Epithelial cell of proximal tubule (primary cell): ENCODE measurements at regions not wholly inside any gene's neighbourhood (a gene's known extent, or its start where the extent isn't known, plus 50 kb on each side); places are given as distances from the start of the nearest gene placed in this dataset.
"Not testable (repeated sequence)": the region's sequence is repeated elsewhere in the genome, so short reads cannot be mapped to it uniquely, and the experiment has no call there.

Experiments used
- DNase-seq: peaks from one replicate; pipeline ENCODE4 v3.0.0-alpha.2; 2011; ENCODE audit warnings: low read depth
- H3K4me3 ChIP-seq: 2 replicates; pipeline ENCODE4 v1.5.1; 2011; ENCODE audit warnings: low read depth, mild to moderate bottlenecking, low read length
- TF ChIP-seq, protein P1 (sequence below): conservative IDR thresholded peaks from 2 replicates; pipeline ENCODE4 v1.5.1; 2012; ENCODE audit warnings: low read depth, mild to moderate bottlenecking, low read length

DNA sequence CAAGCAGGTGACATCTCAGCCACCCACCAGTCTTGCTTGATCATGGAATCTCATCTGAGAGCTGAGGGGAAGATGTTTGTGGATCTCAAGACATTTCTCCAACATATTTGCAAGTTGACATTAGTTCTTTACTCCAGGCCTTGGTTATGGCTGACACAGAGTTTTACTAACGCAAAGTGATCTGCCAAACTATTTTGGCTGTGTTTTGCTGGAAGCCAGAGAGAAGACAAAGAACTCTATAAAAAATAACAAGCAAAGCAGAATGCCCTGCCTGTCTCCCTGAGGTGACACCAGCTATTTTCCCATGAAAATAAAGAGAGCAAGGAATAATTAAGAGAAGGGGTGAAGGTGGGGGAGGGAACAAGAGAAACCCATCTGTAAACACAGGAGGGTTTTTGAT is 286.4 kb downstream of the WDR11 start:
- DNase-seq: no peak
- TF ChIP-seq, protein P1, sequence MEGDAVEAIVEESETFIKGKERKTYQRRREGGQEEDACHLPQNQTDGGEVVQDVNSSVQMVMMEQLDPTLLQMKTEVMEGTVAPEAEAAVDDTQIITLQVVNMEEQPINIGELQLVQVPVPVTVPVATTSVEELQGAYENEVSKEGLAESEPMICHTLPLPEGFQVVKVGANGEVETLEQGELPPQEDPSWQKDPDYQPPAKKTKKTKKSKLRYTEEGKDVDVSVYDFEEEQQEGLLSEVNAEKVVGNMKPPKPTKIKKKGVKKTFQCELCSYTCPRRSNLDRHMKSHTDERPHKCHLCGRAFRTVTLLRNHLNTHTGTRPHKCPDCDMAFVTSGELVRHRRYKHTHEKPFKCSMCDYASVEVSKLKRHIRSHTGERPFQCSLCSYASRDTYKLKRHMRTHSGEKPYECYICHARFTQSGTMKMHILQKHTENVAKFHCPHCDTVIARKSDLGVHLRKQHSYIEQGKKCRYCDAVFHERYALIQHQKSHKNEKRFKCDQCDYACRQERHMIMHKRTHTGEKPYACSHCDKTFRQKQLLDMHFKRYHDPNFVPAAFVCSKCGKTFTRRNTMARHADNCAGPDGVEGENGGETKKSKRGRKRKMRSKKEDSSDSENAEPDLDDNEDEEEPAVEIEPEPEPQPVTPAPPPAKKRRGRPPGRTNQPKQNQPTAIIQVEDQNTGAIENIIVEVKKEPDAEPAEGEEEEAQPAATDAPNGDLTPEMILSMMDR: no peak
- no peak overlapping the region for H3K4me3 ChIP-seq

DNA sequence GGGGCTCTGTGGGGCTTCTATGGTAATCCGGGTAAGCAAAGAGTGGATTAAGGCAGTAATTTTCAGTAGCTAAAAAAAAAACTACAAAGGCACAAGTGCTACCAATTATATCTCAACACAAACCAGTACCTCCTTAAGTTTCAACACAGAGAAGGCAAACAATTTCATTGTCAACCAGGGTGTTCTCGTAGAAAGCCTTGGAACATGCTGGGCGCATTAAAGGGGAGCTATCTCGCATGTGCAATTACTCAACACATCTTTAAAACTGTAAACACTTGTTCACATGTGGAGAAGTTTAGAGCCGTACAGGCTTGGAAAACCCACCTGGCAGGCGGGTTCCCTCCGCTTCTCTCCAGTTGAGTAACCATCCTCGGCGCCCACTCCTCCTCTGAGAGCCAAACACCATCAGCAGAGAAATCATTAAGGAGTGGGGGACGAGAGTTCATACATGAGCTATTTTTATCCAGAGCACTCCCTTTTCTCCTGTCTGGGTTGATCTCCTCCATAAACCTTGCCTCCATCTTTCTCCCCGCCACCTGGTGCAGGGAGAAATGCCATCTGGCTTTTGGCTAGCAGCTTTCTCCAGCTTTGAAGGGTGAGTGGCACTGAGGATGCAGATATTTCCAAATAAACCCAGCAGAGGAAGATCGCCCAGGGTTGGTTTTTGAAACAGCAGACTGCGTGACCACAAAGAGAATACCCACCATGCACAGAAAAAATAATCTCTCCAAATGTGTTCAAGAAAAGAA is 287.1 kb downstream of the WDR11 start:
- H3K4me3 ChIP-seq: no peak overlapping the region
- DNase-seq: no peak
- TF ChIP-seq, protein P1: no peak

GRCh38 chr10:121138918-121139317 is 287.8 kb downstream of the WDR11 start:
- DNase-seq: no peak
- TF ChIP-seq, protein P1: no peak
- no peak overlapping the region for H3K4me3 ChIP-seq

DNA sequence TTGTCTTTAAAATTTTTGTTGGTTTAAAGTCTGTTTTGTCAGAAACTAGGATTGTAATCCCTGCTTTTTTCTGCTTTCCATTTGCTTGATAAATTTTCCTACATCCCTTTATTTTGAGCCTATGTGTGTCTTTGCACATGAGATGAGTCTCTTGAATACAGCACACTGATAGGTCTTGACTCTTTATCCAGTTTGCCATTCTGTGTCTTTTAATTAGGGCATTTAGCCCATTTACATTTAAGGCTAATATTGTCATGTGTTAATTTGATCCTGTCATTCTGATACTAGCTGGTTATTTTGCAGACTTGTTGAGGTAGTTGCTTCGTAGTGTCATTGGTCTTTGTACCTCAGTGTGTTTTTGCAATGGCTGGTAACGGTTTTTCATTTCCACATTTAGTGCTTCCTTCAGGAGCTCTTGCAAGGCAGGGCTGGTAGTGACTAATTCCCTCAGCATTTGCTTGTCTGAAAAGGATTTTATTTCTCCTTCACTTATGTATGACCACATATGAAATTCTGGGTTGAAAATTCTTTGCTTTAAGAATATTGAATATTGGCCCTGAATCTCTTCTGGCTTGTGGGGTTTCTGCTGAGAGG is 294.7 kb downstream of the WDR11 start:
- not testable (repeated sequence) for H3K4me3 ChIP-seq, DNase-seq

DNA sequence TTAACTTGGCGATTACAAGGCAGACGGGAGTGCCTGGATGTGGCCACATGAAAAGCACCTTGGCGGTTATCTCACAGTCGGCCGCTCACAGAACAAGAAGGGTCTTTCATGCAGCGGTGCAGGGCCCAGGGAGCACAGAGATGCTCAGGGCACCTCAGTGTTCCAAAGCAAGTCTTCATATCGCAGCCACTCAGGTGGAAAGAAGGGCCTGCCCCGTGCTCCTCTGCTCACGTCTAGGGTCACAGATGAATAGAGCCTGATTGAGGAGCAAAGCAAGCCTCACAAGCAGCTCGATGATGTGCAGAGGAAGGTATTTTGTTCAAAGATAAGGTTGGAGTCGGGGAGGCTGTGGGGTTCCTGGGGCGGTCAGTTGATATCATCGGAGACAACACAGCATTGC is 297.8 kb downstream of the WDR11 start:
- TF ChIP-seq, protein P1: no peak
- H3K4me3 ChIP-seq: no peak overlapping the region
- DNase-seq: no peak

DNA sequence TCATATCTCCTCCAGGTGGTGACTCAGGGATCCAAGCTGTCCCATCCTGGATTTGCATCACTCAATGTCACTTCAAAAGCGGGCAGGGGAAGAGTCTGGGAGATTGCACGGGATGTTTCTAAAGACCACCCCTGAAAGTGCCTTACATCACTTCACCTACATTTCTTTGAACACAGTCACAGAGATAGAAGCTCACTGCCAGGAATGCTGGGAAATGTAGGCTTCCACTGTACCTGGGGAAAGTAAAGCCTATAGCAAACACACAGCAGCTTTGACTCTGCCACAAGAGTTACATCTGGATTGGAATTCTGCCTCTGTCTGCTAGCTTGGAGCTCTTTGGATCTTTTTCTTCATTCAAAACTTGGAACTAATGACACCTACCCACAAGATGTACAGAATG is 300.9 kb downstream of the WDR11 start:
- no peak overlapping the region for H3K4me3 ChIP-seq
- TF ChIP-seq, protein P1: no peak
- DNase-seq: no peak

DNA sequence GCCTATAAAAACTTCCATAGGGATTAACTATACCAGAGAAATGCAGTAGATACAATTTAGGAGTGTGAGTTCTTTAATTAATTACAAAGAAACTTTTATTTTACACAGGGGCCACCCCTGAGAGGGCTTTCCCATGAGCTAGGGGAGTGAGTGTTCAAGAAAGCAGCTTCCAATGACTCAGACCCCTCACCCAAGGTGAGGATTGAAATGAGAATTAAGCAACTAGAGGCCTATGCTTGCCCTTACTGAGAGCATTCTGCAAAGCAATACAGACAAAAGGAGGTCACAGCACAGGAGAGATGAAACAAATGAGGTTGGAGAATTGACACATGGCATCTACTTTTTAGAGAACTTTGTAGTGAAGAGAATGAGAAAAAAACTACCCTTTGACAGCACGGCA is 301.8 kb downstream of the WDR11 start:
- TF ChIP-seq, protein P1: no peak
- no peak for DNase-seq

More for the DNA sequence above, 301.8 kb downstream of the WDR11 start:
- no peak overlapping the region for H3K4me3 ChIP-seq
